ENCODE measurements at regions not wholly inside any gene's neighbourhood (a gene's known extent, or its start where the extent isn't known, plus 50 kb on each side); places are given as distances from the start of the nearest gene placed in this dataset.

DNA sequence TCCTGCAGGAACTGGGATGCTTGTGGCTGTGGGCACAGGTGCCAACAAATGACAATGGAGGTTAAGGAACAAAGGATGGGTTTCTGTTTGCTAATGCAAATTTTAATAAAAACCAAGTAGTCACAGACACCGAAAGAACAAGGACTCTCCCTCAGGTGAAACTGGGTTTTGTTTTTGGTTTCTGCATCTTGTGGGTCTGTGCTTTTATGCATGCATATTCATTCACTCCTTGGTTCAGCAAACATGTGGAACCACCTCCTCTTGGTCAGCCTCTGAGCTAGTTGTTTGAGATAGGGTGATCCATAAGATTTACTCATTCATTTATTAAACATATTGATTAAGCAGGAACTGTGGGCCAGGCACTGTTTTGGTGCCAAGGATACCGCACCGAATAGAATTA lies 381.9 kb downstream of the CDK5RAP2 start:
- Mint-ChIP-seq H3K27me3 (ENCODE audit: low read depth in 3 of 3) (peaks cover 1 to 6% (median 2%) of the 10 kb centered on the region in 3 donors), H3K27ac (no peak overlapping the region), H3K4me3 (no peak overlapping the region), H3K4me1 (no peaks in the 10 kb centered on the region), H3K9me3 (peaks cover 0 to 5% (median 0%) of the 10 kb centered on the region in 7 donors), H3K36me3 (no peaks in the 10 kb centered on the region)
- H3K9ac ChIP-seq (ENCODE audit: insufficient read depth, low read length, poor library complexity, severe bottlenecking) = no peak overlapping the region
- no peak for DNase-seq
- no peaks in the 10 kb centered on the region for H3K36me3 ChIP-seq (replicated peaks in 1 of 2; ENCODE audit: control insufficient read depth in 1 of 2, insufficient read depth in 2 of 2, low read length in 2 of 2)
- no peak overlapping the region for H3K4me2 ChIP-seq (replicated peaks; ENCODE audit: extremely low read depth, low read length, poor library complexity, severe bottlenecking)
- no peak overlapping the region for H3K27ac ChIP-seq (ENCODE audit: low read depth in 1 of 2, low read length in 2 of 2)
- H4K20me1 ChIP-seq (ENCODE audit: insufficient read depth, low read length) = no peaks in the 10 kb centered on the region
- H3K4me1 ChIP-seq (ENCODE audit: control insufficient read depth in 1 of 2, insufficient read depth in 2 of 2, low read length in 2 of 2) = no peaks in the 10 kb centered on the region
- TF ChIP-seq, protein P1, sequence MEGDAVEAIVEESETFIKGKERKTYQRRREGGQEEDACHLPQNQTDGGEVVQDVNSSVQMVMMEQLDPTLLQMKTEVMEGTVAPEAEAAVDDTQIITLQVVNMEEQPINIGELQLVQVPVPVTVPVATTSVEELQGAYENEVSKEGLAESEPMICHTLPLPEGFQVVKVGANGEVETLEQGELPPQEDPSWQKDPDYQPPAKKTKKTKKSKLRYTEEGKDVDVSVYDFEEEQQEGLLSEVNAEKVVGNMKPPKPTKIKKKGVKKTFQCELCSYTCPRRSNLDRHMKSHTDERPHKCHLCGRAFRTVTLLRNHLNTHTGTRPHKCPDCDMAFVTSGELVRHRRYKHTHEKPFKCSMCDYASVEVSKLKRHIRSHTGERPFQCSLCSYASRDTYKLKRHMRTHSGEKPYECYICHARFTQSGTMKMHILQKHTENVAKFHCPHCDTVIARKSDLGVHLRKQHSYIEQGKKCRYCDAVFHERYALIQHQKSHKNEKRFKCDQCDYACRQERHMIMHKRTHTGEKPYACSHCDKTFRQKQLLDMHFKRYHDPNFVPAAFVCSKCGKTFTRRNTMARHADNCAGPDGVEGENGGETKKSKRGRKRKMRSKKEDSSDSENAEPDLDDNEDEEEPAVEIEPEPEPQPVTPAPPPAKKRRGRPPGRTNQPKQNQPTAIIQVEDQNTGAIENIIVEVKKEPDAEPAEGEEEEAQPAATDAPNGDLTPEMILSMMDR (IDR thresholded peaks at IDR 0.05) = no peak
- WGBS (ENCODE audit: insufficient coverage) = 82% methylated on average over 2 of the region's 3 CpGs
- no peak overlapping the region for H2AFZ ChIP-seq (ENCODE audit: insufficient read depth, low read depth, low read length, poor library complexity, severe bottlenecking)
- no peaks in the 10 kb centered on the region for H3K27me3 ChIP-seq (ENCODE audit: control insufficient read depth in 2 of 2, insufficient read depth in 2 of 2, low read length in 2 of 2)
- no peaks in the 10 kb centered on the region for H3K79me2 ChIP-seq (ENCODE audit: insufficient read depth, low read length)
- no peaks in the 10 kb centered on the region for H3K9me3 ChIP-seq (replicated peaks in 1 of 2; ENCODE audit: control insufficient read depth in 1 of 2, insufficient read depth in 1 of 2, low read length in 2 of 2)
- no peak overlapping the region for H3K4me3 ChIP-seq (replicated peaks in 1 of 3; ENCODE audit: low read depth in 2 of 3, low read length in 3 of 3)
- intact Hi-C loops (cut with micrococcal nuclease) = no loop called here

DNA sequence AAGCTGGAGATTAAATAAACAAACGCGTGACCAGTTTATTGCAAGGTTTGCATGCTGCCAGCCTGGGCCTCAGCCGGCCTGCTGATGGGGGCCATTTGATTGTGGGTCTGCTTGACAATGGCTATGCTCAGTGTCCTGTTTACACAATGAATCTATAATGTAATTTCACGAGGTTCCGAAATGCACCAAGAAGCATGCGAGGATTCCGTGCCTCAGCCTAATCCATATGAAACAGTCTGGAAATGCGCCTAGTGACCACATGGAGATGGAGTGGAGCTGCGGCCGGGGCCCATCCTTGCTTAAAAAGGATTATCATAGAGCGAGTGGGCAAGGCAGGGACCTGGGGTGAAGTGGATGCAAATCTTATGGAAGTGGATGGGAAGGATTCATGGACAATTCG lies 382.4 kb downstream of the CDK5RAP2 start:
- no peak for DNase-seq
- peaks cover 0 to 2% (median 0%) of the 10 kb centered on the region in 7 donors for H3K9me3 Mint-ChIP-seq
- Histone ChIP-seq H4K20me1 (ENCODE audit: insufficient read depth, low read length) (no peaks in the 10 kb centered on the region), H3K27me3 (ENCODE audit: control insufficient read depth in 2 of 2, insufficient read depth in 2 of 2, low read length in 2 of 2) (no peaks in the 10 kb centered on the region), H3K4me3 (replicated peaks in 1 of 3; ENCODE audit: low read depth in 2 of 3, low read length in 3 of 3) (no peak overlapping the region), H2AFZ (ENCODE audit: insufficient read depth, low read depth, low read length, poor library complexity, severe bottlenecking) (no peak overlapping the region), H3K36me3 (replicated peaks in 1 of 2; ENCODE audit: control insufficient read depth in 1 of 2, insufficient read depth in 2 of 2, low read length in 2 of 2) (no peaks in the 10 kb centered on the region), H3K79me2 (ENCODE audit: insufficient read depth, low read length) (no peaks in the 10 kb centered on the region), H3K9me3 (replicated peaks in 1 of 2; ENCODE audit: control insufficient read depth in 1 of 2, insufficient read depth in 1 of 2, low read length in 2 of 2) (no peaks in the 10 kb centered on the region), H3K27ac (ENCODE audit: low read depth in 1 of 2, low read length in 2 of 2) (no peak overlapping the region), H3K4me1 (ENCODE audit: control insufficient read depth in 1 of 2, insufficient read depth in 2 of 2, low read length in 2 of 2) (no peaks in the 10 kb centered on the region), H3K4me2 (replicated peaks; ENCODE audit: extremely low read depth, low read length, poor library complexity, severe bottlenecking) (no peak overlapping the region), H3K9ac (ENCODE audit: insufficient read depth, low read length, poor library complexity, severe bottlenecking) (no peak overlapping the region)
- H3K36me3 Mint-ChIP-seq = no peaks in the 10 kb centered on the region
- 73% methylated on average over 11 of the region's 12 CpGs for WGBS (ENCODE audit: insufficient coverage)
- no peak overlapping the region for H3K4me3 Mint-ChIP-seq
- intact Hi-C loops (cut with micrococcal nuclease) = no loop called here
- H3K4me1 Mint-ChIP-seq = no peaks in the 10 kb centered on the region
- TF ChIP-seq, protein P1 (IDR thresholded peaks at IDR 0.05) = no peak
- H3K27me3 Mint-ChIP-seq (ENCODE audit: low read depth in 3 of 3) = peaks cover 2 to 6% (median 2%) of the 10 kb centered on the region in 3 donors
- no peak overlapping the region for H3K27ac Mint-ChIP-seq

Measured in CD14-positive monocyte (primary cell).